ENCODE measurements at regions not wholly inside any gene's neighbourhood (a gene's known extent, or its start where the extent isn't known, plus 50 kb on each side); places are given as distances from the start of the nearest gene placed in this dataset.

GRCh38 chr1:192476802-192477298 is 98.7 kb upstream of the RGS1 start:
- no peak for TF ChIP-seq POLR2A (IDR thresholded peaks at IDR 0.05)
- TF ChIP-seq, protein P1, sequence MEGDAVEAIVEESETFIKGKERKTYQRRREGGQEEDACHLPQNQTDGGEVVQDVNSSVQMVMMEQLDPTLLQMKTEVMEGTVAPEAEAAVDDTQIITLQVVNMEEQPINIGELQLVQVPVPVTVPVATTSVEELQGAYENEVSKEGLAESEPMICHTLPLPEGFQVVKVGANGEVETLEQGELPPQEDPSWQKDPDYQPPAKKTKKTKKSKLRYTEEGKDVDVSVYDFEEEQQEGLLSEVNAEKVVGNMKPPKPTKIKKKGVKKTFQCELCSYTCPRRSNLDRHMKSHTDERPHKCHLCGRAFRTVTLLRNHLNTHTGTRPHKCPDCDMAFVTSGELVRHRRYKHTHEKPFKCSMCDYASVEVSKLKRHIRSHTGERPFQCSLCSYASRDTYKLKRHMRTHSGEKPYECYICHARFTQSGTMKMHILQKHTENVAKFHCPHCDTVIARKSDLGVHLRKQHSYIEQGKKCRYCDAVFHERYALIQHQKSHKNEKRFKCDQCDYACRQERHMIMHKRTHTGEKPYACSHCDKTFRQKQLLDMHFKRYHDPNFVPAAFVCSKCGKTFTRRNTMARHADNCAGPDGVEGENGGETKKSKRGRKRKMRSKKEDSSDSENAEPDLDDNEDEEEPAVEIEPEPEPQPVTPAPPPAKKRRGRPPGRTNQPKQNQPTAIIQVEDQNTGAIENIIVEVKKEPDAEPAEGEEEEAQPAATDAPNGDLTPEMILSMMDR (IDR thresholded peaks at IDR 0.05), result no peak

All from Peyer's patch (tissue), 4 donors.